Suprapubic skin (tissue), 3 donors: ENCODE measurements at regions not wholly inside any gene's neighbourhood (a gene's known extent, or its start where the extent isn't known, plus 50 kb on each side); places are given as distances from the start of the nearest gene placed in this dataset.

Source experiments
- CTCF ChIP-seq, 2 donors: fragments of 200-600 bp in 1 of 2; fragments of 450-650 bp in 1 of 2; sonication (generic) in 1 of 2; IDR thresholded peaks; one replicate each; pipeline ENCODE4 v1.5.1; 2016 to 2019; ENCODE audit warnings: antibody characterized with exemption in 2 of 2, mild to moderate bottlenecking in 1 of 2, moderate library complexity in 1 of 2
- EP300 ChIP-seq: sonication (generic); formaldehyde crosslinking; IDR thresholded peaks from one replicate; pipeline ENCODE4 v1.6.1; 2017; ENCODE audit warnings: antibody characterized with exemption
- POLR2A ChIP-seq, 2 donors: fragments of 450-650 bp; IDR thresholded peaks; one replicate each; pipeline ENCODE4 v1.6.1; 2017; ENCODE audit warnings: antibody characterized with exemption in 2 of 2, mild to moderate bottlenecking in 2 of 2, moderate library complexity in 2 of 2

- TF ChIP-seq CTCF (IDR thresholded peaks at IDR 0.05) (no peak), EP300 (no peak), POLR2A (IDR thresholded peaks at IDR 0.05) (no peak)
Measured at GRCh38 chr5:74940782-74941353, 74.7 kb upstream of the FAM169A start.
